DMS114 treated with DMSO at 0.1 percent for 48 hours (cell line): ENCODE measurements at regions not wholly inside any gene's neighbourhood (a gene's known extent, or its start where the extent isn't known, plus 50 kb on each side); places are given as distances from the start of the nearest gene placed in this dataset.
"Not testable (repeated sequence)": the region's sequence is repeated elsewhere in the genome, so short reads cannot be mapped to it uniquely, and the experiment has no call there.

Experiments
- DNase-seq: peaks from one replicate; lab custom pipeline; 2025; ENCODE audit not compliant: unreplicated experiment; lab: John Stamatoyannopoulos, UW

DNA sequence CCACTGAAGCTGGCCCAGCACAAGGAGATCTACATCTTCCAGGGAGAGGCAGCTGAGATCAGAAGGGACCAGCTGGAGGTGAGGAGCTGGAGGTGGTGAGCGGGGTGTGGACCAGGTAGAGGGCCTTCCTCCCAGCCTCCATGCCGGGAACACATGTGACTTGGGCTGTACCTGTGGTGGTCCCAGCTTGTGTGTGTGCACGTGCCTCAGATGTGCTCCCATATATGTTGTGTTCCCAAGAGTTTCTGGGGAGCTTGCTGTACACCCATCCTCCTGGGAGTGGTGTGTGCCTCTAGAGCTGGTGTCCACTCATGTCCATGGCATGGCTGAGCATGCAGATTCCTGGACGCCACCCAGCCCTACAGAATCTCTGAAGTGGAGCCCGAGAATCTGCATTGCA lies 183.7 kb upstream of the AKAP13 start:
- DNase-seq = not testable (repeated sequence)

DNA sequence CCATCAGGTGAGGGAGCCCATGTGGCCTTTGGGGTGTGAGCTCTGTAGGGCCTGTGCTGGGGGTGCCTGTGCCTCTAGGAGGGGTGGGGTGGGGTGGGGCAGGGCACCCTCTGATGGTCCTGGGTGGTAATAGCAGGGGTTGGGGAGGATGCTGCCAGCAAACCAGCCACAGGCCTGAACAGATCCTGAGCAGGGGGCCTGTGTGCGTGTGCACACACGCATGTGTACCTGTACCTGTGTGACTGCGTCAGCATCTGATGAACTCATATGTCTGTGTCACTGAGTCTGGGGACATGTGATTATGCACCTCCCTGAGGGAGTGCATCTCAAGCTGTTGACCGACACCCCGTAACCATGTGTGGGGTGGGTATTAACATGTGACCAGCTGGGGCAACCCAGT lies 182.8 kb upstream of the AKAP13 start:
- not testable (repeated sequence) for DNase-seq

DNA sequence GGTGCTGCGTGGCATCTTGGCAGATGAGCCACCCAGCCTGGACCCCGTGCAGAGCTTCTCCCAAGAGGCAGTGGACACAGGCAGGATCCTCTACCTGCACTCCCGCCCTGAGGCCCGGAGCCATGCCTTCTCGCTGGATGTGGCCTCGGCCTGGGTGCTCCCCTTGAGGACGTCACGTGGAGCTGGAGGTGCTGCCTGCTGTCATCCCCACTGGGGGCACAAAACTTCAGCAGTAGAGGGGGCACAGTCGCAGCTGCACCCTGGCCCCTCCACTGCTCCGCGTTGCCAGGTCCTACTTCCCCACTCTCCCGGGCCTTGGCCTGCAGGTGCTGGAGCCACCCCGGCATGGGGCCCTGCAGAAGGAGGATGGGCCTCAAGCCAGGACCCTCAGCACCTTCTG lies 182.0 kb upstream of the AKAP13 start:
- DNase-seq = not testable (repeated sequence)

DNA sequence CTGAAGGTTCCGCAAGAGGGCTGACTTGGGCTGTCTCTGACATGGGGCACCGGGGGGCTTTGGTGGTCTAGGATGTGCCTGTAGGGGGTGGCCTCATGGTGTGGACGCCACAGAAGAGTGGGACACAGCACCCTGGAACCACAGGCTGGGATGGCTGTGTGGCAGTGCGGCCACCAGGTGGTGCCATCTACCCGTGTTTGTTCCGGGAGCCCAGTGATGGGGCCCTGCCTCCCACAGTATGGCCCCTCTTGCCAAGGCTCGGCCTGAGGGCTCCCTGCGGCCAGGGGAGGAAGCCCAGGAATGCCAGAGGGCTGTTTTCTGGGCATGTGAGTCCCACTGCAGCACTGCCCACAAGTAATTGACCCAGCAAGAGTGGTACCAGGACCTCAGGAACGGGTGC lies 180.2 kb upstream of the AKAP13 start:
- DNase-seq = not testable (repeated sequence)

DNA sequence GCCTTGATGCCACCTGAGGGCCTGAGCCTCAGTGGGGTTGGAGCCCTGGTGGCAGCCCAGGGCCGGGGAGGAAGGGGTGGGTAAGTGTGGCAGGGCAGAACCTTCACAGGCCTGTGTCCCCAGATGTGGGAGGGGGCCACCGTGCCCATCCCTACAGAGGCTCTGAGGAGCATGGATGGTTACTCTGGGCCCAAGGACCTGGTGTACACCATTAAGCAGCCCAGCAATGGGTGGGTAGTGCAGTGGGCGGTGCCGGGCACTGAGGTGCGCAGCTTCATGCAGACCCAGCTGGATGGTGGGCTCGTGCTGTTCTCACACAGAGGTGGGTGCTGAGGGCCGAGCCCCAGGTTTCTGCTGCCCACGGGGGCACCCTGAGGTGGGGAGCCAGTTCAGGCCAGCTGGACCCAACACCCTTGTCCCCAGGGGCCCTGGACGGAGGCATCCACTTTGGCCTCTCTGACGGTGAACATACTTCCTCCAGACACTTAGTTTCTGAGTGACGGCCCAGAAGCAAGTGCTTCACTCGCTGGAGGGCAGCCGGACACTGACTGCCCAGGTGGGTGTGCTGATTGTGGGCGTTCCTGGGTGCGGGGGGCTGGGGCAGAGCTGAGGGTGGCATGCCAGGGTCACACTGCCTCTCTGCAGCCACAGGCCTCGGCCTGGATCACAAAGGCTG lies 179.1 kb upstream of the AKAP13 start:
- DNase-seq = not testable (repeated sequence)

DNA sequence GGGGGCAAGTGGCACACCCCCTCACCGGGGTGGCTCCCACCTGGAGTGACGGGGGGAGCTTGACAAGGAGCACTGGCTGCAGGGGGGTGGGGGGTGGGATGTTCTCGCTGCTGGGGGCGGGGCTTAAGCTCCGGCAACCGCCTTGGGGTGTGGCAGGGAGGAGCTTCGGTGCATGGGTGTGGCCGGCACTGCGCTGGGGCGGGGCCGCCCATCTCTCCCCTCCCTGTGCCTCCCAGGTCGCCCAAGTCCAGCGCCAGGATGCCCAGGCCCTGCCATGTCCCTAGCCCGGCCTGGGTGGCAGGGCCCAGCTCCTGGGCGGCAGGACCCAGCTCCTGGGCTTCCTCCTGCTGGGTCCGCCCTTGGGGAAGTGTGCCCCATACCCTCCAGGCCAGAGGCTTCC lies 175.9 kb upstream of the AKAP13 start:
- not testable (repeated sequence) for DNase-seq

DNA sequence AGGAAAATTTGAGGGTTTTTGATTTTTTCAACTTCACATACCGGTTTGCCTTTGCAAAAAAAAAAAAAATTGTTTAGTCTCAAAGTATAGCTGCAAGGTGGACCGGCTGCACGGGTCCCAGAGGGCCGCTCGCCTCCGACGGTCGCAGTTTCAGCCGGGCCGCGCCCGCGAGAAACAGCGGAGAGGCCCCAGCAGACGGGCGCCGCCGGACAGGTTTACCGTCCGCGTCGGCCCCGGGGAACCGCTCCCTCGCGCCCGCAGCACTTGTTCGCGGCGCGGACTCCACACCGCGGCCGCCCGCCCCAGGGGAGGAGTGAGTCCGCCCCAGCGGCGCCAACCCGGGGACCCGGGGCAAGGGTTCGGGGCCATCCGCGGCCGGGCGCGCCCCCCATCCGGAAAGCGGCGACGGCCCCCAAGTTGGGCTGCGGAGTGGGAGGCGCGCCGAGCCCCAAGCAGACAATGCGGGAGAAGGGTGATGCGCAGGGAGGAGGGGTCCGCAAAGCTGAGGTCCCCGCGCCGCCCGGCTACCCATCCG lies 146.5 kb upstream of the AKAP13 start:
- not testable (repeated sequence) for DNase-seq

DNA sequence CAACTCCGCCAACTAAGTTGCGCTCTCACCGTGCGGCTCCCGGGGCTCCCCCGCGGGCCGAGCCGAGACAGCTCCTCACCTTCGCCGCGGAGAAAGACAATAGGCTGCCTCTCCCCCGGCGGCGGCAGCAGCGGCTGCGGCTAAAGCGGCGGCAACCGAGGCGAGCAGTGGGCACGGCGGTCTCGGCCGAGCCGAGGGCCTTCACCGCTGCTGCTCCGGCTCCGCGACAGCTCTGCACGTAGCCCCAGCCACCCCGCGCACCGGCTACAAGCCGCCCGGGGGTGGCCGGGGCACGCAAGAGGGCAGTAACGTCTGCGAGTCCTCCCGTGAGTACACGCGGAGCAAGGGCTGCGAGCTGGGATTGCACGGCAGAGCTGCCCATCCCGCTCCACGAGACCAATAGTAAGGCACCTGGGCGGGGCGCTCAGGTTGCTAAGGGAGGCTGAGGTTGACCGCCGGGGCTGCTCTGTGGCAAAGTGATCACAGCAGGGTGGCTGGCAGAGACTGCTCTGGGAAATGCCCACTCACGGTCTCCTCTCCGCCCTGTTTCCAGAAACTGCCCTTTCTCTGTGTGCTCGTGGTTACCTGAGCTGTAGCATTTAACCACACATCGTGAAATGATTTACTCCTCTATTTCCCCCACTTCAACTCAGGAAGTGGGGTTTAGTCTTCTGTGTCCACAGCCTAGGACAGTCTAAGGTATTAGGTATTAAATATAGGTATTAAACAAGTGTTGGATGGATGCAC lies 145.8 kb upstream of the AKAP13 start:
- DNase-seq = not testable (repeated sequence)

DNA sequence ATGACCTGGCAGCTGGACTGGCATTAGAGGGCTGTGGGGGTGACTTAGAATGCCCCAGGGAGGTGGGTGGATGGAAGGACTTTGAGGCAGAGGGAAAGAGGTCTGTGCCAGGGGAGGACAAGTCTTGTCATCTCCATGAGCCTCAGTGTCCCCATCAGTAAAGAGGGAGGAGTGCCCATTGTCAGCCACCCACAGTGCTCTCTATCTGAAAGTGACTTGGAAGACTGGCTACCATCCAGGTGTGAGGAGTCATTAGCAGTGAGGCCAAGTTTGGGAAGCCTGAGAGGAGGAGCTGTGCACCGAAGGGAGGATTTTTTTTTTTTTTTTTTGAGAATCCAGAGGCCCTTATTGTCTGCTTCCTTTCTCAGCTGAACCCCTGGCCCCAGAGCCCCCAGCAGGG lies 136.3 kb upstream of the AKAP13 start:
- DNase-seq = not testable (repeated sequence)

DNA sequence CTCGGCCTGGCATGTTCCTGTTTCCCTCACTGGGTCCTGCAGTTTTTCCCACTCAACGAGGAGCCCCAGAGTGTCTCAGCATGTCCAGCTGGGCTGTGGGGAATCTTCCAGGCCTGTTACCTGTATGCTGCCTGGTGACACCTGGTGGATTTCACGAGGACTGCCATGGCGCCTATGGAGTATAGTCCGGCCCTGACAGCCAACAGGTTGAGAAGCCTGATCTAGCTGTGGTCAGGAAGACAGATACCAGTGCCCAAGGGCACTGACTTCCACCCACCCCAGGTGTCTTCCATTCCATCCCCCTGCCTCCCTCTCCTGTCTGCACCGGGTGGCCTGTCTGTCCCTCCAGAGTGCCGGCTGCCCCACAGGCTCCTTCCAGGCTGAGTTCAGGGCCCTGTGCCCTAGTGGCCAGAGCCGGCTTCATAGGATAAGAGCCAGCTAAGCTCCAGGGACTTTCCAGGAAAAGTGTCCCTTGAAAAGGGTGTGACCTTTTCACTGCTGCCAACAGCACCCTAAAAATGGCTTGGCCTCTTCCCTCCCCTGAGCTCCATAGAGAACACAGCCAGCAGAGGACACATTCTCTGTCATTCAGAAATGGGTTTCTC lies 129.4 kb upstream of the AKAP13 start:
- DNase-seq = not testable (repeated sequence)

DNA sequence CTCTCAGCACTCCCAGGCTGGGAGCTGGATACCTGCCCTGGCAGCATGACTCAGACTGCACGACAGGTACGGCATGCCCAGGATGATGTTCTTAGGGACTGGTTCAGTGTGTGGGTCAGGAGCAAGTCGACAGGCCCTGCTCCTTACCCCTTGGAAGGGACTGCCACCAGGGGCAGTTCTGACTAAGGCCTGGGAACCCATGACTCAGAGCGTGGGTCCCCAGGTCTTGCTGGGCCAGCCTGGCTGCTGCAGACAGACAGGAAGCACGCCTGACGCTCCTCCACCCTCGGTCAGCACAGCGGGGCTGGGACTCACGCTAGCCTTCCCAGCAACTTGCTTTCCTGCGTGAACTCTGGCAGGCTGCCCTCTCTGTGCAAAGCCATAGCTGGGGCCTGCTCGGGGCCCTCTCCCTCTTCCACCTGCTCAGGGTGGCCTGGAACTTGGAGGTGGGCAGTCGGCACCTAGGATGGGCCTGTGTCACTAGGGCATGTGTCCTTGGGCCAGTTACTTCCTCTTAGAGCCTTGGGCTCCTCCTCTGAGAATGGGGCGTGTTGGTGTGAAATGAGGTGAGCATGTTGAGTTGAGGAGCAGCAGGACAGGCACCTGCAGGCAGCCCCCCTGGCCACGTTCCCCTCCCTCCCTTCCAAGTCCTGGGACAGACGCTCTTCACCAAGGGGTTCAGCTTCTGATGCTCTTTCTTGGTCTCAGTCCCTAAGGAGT lies 127.0 kb upstream of the AKAP13 start:
- DNase-seq = not testable (repeated sequence)

DNA sequence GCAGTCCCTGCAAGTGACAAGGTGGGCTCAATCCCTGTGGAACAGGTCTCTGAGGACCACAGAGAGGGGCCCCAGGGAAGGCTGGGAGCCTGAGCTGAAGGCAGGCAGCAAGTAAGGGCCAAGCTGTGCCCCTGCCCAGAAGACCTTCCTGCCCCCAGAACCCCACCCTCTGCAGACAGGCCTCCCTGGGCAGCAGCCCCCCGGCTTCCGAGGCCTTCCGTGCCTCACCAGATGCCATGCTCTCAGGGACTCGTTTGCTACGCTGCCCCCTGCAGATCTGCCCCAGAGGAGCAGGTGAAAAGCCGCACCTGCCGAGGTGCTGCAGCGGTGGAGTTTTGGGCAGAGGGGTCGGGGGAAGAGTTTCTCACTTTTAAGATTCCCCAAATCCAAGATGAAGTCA lies 125.4 kb upstream of the AKAP13 start:
- not testable (repeated sequence) for DNase-seq

DNA sequence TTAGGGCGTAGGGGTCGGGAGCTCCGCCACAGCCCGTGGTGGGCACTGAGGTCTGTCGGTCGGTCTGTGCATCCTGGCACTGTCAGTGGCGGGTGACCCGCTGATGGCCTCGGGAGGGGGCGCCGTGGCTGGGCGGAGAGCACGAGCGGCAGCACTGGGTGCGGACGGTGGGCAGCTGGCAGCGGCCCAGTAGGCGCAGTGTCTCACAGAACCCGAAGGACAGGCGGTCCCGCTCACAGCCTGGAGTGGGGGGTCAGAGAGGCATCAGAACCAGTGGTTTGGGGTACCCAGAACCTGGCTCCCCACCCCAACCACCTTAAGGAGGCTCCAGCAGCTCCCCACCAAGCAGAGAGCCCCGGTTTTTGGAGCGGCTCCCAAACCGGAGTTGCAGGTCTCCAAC lies 124.9 kb upstream of the AKAP13 start:
- DNase-seq = not testable (repeated sequence)

DNA sequence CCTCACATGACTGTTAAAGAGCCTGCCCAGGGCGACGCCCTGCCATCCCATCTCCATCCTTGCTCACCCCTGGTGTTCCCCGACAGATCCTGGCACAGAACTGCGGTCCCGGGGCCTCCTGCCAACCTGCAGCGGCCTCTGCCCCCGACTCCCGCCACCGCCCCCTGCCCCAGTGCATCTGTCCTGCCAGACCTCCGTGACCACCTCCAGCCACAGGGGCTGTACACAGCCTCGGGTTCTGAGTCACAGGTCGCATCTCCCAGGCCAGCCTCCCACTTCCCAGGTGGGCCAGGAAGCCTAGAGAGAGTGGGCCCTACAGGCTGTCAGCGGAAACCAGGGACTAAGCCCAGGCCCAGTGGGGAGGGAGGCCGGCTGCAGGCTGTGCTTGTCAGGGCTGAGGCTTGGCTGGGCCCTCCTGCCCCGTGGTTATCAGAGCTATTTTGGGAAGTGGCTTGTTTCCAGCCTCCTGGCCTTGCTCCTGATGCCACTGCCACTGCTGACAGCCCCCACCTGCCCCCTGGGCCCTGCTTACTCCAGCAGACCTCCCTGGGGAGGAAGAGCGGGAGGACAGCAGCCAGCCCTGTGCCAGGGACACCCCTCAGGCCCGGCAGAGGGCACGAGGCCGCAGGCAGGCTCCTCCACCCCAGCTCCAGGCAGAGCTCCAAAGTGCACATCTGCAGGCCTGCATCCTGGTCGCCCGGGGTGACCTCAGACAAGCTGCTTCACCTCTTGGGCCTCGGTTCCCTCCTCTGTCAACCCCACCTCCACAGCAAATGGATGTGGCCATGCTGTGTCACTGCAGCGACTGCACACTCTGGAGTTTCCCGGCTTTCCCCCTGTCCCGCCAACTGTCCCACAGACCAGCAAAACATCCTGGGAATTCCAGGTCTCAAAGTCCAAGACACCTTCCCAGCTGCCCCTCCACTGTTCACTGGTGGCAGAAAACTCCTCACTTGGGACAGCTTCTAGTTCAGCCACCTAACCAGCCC lies 124.1 kb upstream of the AKAP13 start:
- DNase-seq = not testable (repeated sequence)

DNA sequence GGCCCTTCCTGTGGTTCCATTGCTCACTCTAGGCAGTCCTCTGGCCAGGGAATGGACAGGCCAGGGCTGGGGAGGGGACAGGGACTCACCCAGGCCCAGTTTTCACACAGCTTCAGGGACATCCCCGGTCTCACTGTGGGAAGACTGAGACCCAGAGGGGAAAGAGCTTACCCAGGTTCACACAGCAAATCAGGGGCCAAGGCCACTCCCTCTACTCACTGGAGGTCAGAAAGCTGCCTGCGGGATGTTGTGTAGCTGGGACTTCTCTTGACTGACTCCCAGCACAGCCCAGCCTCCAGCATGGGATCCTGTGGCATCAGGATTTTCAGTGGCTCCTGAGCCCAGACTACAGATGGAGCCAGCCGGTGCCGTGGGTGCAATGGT lies 122.3 kb upstream of the AKAP13 start:
- not testable (repeated sequence) for DNase-seq

DNA sequence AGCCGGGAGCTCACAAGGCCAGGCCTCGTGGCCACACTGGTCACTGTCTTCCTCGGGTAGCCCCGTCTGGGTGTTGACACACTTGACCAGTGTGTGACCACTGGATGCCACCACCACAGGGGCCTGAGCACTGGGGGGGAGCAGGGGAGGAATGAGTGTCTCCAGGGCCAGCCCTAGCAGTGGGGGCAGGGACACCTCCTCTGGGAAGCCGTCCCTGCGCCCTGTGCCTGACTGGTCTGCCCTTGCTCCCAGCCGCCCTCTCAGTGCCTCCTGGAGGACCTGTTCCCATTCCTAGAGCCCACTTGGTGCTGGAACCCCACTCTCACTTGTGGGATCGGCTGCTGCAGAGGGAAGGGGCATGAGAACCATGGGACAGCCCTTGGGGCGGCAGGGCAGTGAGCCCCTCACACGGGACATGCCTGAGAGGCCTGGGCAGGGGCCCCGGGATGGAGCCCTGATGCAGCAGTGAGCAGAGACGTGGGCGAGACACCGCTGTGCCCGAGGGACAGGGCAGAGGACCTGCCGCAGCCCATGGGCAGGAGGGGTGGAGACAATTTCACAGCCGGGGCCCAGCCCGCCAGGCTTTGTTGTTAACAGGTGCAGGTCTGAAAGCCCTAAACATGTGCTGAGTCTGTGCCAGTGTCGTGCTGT lies 121.7 kb upstream of the AKAP13 start:
- DNase-seq = not testable (repeated sequence)

DNA sequence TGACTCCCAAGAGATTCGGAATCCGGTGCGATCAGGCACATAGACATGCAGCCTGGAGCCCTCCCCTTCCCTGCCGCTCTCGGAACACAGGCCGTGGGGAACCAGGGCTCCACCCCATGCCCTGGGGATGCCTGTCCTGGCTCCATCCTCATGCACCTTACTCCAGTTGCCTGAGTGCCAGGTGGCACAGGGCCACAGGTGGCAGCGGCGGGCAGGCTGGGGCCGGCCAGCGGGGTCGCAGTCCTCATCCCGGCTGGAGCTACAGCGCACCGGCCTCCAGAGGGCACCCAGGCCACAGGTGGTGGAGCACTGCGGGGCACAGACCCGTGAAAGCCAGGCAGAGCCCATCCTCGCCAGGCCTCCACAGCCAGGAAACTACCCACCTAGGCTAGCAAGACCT lies 119.9 kb upstream of the AKAP13 start:
- not testable (repeated sequence) for DNase-seq

DNA sequence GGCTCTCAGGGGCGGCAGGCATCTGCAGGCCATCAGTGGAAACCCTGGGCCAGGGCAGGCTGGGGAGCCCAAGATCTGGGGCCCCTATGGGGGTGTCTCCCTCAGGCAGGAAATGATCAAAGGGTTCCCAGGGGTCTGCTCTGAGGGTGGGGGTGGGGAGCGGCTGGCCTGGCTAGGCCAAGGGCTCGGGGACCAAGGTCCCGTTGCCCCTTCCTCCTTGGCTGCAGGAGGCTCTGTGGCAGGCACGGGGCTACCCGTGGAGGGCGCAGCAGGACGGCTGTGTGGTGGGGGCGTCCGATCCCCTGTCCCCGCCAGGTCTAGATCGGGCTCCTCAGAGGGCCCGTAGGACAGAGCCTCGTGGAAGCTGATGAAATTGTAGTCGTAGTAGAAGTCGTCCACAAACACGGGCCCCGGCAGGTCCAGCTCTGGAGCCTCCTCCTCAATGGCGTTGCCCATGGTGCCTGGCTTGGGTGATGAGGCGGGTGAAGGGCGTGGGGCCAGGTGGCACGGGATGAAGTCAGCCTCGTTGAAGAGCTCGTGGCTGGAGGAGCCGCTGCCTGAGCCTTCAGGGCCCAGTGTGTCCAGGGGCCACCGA lies 117.8 kb upstream of the AKAP13 start:
- not testable (repeated sequence) for DNase-seq

DNA sequence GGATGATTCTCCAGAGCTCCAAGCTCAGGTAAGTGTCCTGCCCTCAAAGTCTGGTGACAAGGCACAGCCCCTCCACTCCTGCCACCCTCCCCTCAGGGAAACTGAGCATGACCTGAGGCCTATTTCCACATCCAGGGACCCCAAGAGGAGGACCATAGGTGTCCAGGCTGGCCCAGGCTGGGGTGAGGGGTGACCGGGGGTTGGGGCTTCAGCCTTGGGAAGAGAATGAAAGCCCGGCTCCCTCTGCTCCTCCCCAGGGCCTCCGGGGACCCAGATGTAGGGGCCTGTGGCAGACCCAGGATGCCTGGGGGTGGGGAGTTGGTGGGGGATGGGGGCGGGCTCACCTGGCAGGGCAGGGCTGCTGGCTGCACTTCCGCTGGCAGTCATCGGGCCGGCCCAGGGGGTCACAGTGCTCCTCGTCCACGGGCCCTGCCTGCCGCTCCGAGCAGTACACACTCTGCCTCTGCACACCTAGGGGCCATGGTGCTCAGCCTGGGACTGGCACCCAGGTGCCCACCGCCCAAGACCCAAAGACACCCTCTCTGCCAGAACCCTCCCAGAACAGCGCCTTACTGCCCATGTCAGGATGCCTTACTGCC lies 116.5 kb upstream of the AKAP13 start:
- DNase-seq = not testable (repeated sequence)
